Hematopoietic multipotent progenitor cell (in vitro differentiated cells): ENCODE measurements at regions not wholly inside any gene's neighbourhood (a gene's known extent, or its start where the extent isn't known, plus 50 kb on each side); places are given as distances from the start of the nearest gene placed in this dataset.
"Not testable (repeated sequence)": the region's sequence is repeated elsewhere in the genome, so short reads cannot be mapped to it uniquely, and the experiment has no call there.

Source experiments
- DNase-seq, 3 donors: peaks; one replicate each; pipeline ENCODE4 v3.0.0-alpha.2; 2011 to 2015; ENCODE audit warnings: low read depth in 2 of 3, low spot score in 2 of 3

- no peak for DNase-seq
Observed at GRCh38 chr14:103230021-103230420, 104.0 kb upstream of the EIF5 start.

GRCh38 chr14:103230658-103231334, 103.2 kb upstream of the EIF5 start:
- no peak for DNase-seq

- no peak for DNase-seq
Observed at GRCh38 chr14:103231376-103232019, 102.5 kb upstream of the EIF5 start.

- DNase-seq, result no peak
Observed at GRCh38 chr14:103232031-103232808, 101.8 kb upstream of the EIF5 start.

- DNase-seq, result no peak
Observed at GRCh38 chr14:103232831-103233319, 101.2 kb upstream of the EIF5 start.

- no peak for DNase-seq
Observed at GRCh38 chr14:103233328-103233727, 100.7 kb upstream of the EIF5 start.

- DNase-seq, result not testable (repeated sequence)
Observed at GRCh38 chr14:103234826-103235225, 99.2 kb upstream of the EIF5 start.

GRCh38 chr14:103235506-103235905, 98.5 kb upstream of the EIF5 start:
- DNase-seq, result not testable (repeated sequence)

GRCh38 chr14:103239751-103240150, 94.3 kb upstream of the EIF5 start:
- DNase-seq, result no peak

- no peak for DNase-seq
Observed at GRCh38 chr14:103241531-103241930, 92.5 kb upstream of the EIF5 start.

GRCh38 chr14:103243764-103244737, 90.0 kb upstream of the EIF5 start:
- DNase-seq, result no peak

- not testable (repeated sequence) for DNase-seq
Observed at GRCh38 chr14:103245624-103246031, 88.4 kb upstream of the EIF5 start.

GRCh38 chr14:103246070-103246469, 88.0 kb upstream of the EIF5 start:
- no peak for DNase-seq

GRCh38 chr14:103247169-103247606, 86.8 kb upstream of the EIF5 start:
- no peak for DNase-seq

GRCh38 chr14:103250181-103250580, 83.9 kb upstream of the EIF5 start:
- no peak for DNase-seq

- DNase-seq, result no peak
Observed at GRCh38 chr14:103250874-103251273, 83.2 kb upstream of the EIF5 start.

GRCh38 chr14:103255555-103255954, 78.5 kb upstream of the EIF5 start:
- DNase-seq, result no peak

GRCh38 chr14:103256406-103256805, 77.6 kb upstream of the EIF5 start:
- no peak for DNase-seq

GRCh38 chr14:103257211-103257962, 76.7 kb upstream of the EIF5 start:
- no peak for DNase-seq

- no peak for DNase-seq
Observed at GRCh38 chr14:103258211-103258610, 75.8 kb upstream of the EIF5 start.
